Astrocyte (in vitro differentiated cells and primary cell): ENCODE measurements at regions not wholly inside any gene's neighbourhood (a gene's known extent, or its start where the extent isn't known, plus 50 kb on each side); places are given as distances from the start of the nearest gene placed in this dataset.

Experiments used
- CTCF ChIP-seq: IDR thresholded peaks from 2 replicates; pipeline ENCODE4 v1.5.1; 2011; ENCODE audit warnings: low read depth, mild to moderate bottlenecking, inconsistent platforms, low read length, moderate library complexity; ENCODE audit not compliant: insufficient read depth
- EZH2 ChIP-seq: IDR thresholded peaks from 2 replicates; pipeline ENCODE4 v1.6.1; 2012; ENCODE audit warnings: mild to moderate bottlenecking, low read length, inconsistent platforms; ENCODE audit not compliant: insufficient read depth

- TF ChIP-seq CTCF: no peak
- TF ChIP-seq EZH2: no peak
Observed at GRCh38 chr17:71757956-71758355, 362.9 kb upstream of the SOX9 start.
